ENCODE measurements at regions not wholly inside any gene's neighbourhood (a gene's known extent, or its start where the extent isn't known, plus 50 kb on each side); places are given as distances from the start of the nearest gene placed in this dataset.

DNA sequence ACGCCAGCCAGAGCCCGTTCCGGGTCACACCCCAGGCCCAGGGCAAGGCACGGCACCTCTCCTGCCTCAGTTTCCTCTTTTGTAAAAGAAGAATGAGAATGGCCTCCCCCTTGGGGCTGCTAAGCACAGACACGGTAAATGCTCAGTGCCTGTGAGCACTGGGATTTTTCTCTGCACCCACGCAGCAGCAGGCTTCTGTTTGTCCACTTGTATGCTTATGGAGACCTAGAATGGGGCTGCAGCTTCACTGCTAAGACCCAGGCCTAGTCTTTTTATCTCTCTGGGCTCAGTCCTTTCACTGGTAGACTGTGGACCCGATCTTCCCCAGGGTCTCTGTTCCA is 1327.9 kb downstream of the TBC1D22A start:
- TF ChIP-seq, protein P1, sequence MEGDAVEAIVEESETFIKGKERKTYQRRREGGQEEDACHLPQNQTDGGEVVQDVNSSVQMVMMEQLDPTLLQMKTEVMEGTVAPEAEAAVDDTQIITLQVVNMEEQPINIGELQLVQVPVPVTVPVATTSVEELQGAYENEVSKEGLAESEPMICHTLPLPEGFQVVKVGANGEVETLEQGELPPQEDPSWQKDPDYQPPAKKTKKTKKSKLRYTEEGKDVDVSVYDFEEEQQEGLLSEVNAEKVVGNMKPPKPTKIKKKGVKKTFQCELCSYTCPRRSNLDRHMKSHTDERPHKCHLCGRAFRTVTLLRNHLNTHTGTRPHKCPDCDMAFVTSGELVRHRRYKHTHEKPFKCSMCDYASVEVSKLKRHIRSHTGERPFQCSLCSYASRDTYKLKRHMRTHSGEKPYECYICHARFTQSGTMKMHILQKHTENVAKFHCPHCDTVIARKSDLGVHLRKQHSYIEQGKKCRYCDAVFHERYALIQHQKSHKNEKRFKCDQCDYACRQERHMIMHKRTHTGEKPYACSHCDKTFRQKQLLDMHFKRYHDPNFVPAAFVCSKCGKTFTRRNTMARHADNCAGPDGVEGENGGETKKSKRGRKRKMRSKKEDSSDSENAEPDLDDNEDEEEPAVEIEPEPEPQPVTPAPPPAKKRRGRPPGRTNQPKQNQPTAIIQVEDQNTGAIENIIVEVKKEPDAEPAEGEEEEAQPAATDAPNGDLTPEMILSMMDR (IDR thresholded peaks at IDR 0.05; ENCODE audit: low read length), result no peak
- no peak for TF ChIP-seq EZH2 (optimal IDR thresholded peaks at IDR 0.05; ENCODE audit: low read depth, low read length)
- TF ChIP-seq EZH2phosphoT487 (IDR thresholded peaks at IDR 0.05; ENCODE audit: low read length), result no peak

Measured in MM.1S (cell line).